Fibroblast of skin of left quadriceps (primary cell): ENCODE measurements at regions not wholly inside any gene's neighbourhood (a gene's known extent, or its start where the extent isn't known, plus 50 kb on each side); places are given as distances from the start of the nearest gene placed in this dataset.
A peak's percentile ranks its signal among the peaks of the same experiment; 100 is the strongest.
"Not testable (repeated sequence)": the region's sequence is repeated elsewhere in the genome, so short reads cannot be mapped to it uniquely, and the experiment has no call there.

Source experiments
- DNase-seq, 2 experiments: peaks; one replicate each; pipeline ENCODE4 v3.0.0-alpha.2; 2013; ENCODE audit warnings: low read depth in 2 of 2

DNA sequence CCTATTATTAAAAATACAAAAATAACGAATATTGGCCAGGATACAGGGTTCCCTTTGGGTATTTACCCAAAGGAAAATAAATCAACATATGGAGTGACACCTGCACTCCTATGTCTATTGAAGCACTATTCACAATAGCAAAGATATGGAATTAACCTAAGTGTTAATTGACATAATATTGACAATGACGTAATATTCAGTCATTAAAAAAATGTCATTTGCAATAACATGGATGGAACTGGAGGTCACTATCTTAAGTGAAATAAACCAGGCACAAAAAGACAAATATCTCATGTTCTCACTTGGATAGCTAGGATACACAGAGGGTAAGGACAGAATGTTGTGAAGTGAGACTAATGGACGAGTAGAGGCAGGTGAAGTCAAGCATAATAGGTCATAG lies 326.3 kb upstream of the PTGER4 start:
- DNase-seq, result no peak

DNA sequence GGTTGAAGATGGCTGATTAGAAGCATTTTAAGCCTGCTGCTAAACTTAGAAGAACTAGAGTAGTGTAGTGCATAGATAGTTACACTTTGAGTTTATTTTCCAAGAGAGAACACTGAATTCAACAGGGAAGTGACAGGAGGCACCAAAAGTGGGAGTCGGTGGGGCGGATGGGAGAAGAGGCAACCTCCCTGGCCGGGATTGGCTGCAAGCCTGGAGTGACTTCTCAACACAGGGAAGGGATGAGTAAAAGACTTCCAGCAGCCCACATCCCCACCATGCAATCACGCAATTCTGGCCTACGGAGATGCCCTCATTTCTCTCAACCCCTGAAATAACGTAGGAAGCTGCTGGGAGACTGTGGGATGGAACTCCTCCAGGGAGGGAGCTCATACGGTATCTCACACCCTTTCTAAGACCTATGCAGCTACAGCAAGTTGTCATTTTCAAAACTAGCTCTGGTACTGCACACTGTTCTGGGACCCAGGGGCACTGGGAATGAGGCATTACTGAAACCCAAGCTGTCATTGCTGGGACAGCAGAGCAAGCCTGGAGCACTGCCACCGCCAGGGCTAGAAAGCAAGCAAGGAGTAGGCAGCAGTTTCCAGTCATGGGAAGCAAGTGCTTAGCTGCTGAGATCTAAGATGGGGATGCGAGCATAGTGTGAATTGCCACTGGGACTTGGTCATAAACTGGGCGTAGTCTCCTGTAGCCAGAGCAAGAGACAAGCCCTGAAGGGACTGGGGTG lies 331.6 kb upstream of the PTGER4 start:
- DNase-seq, result no peak

DNA sequence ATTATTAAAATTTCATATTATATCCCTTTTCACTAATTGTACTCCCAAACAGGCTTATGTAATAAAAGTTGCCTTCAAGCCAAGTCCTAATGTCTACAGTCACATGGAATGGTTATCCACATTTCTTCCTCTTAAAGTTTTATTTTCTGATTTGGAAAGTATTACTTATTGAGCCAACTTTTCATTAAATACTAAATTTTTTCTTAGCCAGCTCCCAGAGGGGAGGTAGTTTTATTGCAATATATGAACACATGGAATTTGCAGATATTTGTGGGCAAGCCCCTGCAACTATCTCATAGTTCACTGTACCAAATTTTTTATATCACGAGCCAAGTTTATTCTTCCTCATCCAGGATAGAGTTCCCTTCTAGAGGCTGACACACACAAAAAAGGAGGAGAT lies 332.8 kb upstream of the PTGER4 start:
- no peak for DNase-seq

DNA sequence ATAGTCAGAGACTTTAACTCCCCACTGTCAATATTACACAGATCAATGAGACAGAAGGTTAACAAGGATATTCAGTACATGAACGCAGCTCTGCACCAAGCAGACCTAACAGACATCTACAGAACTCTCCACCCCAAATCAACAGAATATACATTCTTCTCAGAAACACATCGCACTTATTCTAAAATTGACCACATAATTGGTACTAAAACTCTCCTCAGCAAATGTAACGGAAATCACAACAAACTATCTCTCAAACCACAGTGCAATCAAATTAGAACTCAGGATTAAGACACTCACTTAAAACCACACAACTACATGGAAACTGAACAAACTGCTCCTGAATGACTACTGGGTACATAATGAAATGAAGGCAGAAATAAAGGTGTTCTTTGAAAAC lies 341.3 kb upstream of the PTGER4 start:
- not testable (repeated sequence) for DNase-seq

DNA sequence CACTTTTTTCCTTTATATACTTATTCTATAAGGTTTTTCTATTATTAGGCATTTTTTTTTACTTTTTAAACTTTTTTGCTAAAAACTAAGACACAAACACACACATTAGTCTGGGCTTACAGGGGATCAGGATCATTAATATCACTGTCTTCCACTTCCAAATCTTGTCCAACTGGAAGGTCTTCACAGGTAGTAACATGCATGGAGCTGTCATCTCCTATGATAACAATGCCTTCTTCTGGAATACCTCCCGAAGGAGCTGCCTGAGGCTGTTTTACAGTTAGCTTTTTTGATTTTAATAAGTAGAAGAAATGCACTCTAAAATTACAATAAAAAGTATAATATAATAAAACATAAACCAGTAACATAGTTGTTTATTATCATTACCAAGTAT lies 345.5 kb upstream of the PTGER4 start:
- no peak for DNase-seq

DNA sequence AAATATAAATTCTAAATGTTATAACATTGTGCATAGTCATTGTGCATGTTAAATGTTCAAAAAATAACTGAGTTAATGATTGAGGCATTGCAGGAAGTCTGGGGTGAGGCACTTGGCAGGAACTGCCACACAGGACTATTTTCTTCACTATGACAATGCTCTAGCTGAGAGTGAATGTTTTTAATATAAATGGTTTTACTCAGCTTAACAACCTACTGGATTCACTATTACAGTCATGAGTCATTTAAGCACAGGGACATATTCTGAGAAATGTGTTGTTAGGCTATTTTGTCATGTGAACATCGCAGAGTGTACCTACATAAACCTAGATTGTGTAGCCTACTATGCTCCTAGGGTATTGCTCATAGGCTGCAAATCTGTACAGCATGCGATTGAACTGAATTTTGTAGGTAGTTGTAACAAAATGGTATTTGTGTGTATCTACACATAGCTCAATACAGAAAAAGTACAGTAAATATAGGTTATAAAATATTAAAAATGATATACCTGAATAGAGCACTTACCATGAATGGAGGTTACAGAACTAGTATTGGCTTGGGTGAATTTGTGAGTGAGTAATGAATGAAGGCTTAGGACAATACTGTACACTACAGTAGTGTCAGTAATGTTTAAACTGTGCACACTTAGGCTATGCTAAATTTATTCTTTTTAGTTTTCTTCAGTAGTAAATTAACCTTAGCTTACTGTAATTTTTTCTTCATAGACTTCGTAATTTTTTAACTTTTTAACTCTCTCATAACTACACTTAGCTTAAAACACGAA lies 346.1 kb upstream of the PTGER4 start:
- DNase-seq, result no peak

DNA sequence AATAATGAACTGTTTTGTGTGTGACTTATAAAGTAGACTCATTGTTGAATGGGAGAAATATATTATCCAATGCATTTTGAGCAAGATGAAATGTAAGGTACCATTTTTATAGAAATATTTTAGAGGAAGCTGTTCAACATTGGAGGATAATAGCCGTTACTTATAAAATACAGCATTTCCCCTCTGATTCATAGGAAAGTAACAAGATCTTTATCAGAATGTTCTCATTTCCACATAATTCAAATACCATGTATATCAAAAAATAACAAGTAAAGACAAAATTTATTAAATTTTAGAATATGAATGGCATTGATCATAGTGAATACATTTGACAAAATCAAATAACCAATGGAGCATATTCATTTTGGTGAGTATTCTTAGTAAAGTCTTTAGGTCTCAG lies 346.7 kb upstream of the PTGER4 start:
- no peak for DNase-seq

DNA sequence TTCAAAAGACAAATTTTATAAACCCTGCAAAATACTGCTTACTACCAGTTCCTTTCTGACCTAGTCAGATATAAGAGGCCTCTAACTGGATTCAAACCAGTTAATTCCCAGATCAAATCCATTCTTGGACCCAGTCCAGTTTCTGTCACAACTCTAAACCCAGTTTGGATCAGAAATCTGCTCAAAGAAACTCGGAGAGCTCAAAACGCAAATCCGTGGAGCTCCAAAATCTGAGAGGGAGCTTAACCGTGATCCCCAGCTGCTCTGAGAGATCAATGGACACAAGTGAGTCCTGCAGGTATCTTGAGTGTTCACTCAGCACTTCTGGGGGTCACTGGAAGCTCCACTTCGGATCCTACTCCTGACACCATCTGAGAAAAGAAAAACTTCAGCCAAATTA lies 348.1 kb upstream of the PTGER4 start:
- DNase-seq, result no peak

DNA sequence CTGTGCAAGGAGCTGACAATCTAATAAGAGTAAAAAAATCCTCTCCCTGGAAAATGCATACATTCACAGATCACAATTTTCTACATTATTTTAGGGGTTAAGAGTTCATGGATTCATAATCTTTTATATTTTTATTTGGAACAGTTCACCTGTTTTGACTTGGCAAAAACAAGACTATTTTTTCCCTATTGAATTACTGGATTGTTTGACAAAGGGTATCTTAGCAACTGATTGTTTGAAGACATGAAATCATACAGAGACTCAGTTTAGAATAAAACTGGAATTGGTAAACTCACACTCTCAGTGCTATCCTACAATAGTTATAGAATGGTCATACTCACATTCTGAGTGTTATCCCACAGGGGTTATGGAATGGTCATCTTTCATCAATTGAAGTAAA lies 358.2 kb upstream of the PTGER4 start:
- no peak for DNase-seq

DNA sequence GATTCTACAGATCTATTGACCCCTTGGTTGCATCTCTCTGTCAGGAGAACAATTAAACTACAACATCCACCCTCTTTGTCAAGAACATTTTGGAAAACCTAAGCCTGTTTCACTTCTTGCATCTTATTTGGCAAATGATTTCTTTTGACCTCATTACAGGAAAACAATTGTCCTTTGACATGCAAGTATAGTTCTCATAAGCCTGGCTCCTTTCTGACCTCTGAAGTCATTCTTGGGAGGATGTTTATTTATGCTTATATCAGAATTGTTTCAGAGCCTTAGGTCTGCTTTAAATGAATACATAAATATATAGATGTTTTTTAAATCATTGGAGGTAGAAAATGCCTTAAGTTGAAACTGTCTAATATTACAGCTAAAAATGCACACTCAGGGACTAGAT lies 361.3 kb upstream of the PTGER4 start:
- DNase-seq, result no peak

DNA sequence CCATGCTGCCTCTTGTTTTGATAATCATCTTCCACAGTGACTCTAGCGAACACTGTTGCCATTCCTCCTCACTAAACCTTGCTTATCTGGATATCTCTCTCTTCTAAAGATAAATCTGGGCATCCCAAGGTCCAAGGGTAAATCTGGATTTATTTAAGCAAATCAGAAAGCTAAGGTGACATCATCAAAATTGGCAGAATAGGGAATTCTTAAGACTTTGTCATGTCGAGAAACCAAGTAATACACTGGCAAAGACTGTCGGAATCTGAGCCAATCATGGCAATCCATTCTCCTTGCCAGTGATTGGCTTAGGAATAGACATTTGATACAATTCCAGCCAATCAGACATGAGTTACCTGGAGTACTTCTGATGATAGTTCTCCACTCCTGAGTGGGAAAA lies 362.7 kb upstream of the PTGER4 start:
- no peak for DNase-seq

DNA sequence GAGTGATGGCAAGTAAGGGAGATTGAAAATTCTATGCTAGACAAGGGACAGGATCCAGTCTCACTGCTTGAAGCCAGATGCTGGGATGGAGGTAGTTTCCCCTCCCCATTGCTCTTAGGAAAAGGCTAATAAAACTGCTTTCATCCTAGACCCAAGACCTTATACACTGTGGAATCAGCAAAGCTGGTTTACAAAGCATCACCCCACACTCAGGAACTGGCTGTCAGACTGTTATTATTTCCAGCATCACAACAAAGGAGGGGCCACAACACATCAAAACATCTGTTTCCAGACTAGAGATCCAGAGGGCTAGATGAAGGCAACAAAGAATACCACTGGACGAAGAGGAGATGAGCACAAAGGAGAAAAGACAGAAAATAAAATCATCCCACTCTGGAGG lies 364.6 kb upstream of the PTGER4 start:
- DNase-seq, result no peak

DNA sequence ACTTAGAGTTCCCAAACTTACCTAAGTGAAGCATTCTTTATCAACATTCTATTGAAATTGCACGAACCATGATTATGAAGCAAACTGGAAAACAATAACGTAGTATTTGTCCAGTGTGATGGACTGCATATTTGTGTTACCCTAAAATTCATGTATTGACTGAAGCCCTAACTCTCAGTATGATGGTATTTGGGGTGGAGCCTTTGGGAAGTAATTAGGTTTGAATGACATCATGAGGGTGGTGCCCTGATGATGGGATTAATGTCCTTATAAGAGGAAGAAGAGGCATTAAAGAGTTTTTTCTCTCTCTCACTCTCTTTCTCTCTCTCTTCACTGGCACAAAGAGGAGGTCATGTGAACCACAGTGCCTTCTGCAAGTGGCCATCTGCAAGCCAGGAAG lies 365.4 kb upstream of the PTGER4 start:
- no peak for DNase-seq

DNA sequence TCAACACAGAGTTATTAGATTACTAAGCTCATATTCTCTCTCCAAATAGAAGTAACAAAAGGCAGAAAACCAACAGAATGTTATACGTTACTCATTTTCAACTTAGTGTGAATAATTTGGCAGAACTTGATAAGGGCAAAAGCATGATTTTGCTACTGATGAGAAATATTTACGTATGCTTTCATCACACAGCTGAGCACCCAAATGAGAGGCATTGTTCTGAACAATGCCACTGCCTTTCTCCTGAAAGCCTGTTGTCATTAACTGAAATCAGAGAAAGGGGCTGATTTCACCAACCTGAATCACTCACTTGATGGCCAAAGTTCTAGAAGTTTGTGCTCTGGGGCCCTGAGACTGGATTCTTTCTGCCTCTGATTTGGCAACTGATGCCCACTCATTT lies 367.5 kb upstream of the PTGER4 start:
- no peak for DNase-seq

DNA sequence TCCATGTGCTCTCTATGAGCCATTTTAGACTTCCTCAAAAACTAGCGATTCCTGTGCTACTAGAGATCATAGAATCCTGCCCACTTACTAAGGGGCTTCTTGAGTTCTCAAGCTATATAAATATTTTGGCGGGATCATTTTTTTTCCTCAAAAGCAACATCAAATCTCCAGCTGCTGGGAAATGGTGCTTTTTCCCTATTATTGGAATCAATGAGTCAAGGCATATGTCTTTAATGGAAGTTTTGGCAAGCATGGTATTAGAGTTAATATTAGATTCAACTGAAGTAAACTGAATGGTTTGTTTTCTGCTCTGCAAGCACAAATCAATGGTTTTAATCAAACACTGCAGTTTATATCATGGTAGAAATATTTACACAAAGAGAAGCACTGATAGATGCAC lies 369.9 kb upstream of the PTGER4 start:
- no peak for DNase-seq

DNA sequence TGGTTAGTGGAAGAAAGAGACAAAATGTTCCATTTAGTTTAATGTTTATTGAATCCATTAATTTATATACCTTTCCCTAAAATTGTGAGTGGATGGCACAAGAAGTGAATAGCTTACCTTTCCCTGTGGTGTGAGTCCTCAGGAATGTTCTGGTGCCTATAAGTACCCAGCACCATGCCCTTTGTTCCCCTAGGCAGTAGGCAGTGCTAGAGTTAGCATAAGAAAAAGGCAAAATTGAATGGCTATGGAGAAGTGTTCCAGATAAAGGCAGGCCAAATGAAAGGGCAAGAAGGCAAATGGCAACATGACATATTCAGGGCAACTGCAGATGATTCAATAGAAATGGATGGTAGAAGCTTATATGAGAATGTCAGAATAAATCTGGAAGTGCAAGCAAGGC lies 370.8 kb upstream of the PTGER4 start:
- DNase-seq, result no peak

DNA sequence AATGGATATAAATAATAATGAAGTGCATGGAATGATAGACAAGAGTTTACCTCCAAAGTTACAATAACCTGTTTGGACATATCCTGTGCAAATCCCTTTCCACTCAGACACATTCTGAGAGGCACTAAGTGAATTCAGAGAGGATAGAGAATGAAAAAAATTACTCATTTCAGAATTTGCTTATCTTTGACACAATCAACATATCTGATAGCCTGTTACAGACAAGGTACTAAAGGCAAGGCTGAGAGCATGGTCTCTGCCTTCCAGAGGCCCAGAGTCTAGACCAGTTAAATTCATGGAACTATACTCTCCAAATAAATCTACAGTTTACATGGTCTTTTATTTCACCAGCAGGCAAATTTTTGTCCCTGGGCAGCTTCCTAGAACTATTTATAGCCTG lies 371.8 kb upstream of the PTGER4 start:
- DNase-seq, result no peak

DNA sequence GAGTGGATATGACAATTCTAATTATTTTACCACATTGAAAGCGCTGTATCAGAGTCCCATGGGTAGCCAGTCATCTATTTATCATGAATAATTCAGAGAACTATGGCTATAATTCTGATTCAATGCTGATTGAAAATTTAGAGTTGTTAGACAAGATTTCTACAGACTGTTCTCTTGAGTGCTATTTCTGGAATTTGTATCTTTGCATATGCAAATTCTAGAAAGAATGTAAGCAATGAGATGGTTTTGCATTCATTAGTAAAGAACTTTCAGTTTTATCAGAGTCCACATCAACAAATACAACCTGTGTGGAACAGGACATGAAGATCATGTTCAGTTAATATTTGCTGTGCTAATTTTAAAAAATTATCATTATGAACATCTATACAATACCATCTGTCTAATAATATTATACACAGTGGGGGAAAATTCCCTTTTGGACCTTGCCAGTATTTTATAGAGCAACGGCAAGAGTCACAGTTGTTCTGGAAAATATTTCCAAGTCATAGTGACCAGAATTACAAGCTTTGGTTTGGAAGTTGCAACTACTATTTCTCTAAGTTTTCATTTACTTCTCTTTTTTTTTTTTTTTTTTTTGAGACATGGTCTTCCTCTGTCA lies 372.7 kb upstream of the PTGER4 start:
- DNase-seq, result no peak

DNA sequence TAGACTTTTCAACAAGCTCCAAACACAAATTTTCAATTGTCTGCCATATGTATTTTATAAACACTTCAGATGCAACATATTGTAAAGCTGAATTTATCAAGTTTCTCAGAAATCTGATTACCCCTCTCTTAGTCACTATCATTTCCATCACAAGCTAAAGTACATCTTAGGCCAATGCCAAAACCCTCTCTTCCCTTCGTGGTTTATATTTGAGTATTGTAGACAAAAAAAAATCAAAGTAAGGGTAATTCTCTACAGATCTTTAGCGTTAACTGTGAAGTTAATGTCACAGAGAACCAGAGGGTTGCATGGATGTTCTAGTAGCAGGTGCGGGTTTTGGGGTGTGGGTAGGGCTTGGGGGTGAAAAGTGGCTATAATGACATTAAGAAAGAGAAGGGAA lies 387.7 kb upstream of the PTGER4 start:
- no peak for DNase-seq

DNA sequence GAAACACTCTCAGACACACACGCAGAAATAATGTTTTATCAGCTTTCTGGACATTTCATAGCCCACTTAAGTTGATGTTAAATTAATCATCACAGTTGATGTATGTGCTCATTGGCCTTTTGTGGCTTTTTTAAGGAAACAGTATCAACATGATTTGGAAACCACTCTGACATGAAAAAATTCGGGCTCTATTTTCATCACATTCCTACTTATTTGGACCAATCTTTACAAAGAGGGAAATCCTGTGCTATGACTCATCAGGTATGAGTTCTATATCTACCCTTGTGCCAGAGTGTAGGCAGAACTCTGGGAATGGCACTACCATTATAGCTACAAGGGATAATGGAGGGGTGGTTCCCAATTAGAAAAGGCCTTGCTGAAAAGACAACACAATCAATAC lies 388.4 kb upstream of the PTGER4 start:
- peak; percentile 14 to 17 for DNase-seq

DNA sequence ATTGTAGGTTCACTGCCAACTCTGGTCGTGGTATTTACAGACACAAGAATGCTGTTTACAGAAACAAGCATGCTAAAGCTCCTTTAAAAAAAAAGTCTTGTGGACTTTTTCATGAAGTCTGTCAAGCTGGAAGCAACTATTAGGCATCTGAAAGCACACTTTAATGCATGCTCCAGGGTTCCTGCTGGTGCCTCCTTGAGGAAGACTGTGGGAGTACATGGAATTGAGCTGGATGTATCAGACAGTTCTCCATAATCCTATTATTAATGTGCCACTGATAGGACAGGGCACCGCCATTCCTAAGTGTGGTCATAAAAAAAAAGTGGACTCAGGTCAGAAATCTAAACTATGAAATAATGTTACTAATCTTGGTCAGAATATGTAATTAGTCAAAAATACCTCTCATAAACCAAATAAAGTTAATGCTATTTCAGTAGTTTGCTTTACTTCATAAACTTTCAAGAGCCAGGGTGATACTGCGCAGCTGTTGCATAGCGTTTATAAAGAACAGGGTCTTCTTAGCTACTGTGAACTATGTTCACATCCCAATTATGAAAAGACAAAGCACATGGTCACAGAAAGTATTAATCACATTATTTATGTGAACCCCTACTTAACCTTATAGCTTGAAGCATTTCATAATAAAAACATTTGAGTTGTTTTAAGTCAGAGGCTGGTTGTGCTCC lies 390.8 kb upstream of the PTGER4 start:
- no peak for DNase-seq

DNA sequence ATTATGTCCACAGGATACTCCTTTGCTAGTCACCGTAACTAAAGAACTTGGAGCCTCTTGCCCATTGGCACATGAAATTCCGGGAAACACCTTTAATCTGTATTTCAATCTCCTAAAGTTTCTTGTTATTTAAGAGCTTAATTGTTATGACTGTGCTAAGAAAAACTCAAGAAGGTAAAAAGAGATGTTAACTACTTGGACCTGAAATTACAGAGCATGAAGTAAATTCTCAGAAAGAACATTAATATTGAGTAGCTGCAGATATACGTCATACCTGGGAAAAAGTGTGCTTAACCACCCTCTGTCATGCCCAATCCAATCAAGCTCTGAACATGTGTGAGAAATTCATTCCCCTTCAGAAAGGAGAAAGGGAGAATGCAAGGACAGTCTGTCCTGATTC lies 394.9 kb upstream of the PTGER4 start:
- DNase-seq, result no peak

DNA sequence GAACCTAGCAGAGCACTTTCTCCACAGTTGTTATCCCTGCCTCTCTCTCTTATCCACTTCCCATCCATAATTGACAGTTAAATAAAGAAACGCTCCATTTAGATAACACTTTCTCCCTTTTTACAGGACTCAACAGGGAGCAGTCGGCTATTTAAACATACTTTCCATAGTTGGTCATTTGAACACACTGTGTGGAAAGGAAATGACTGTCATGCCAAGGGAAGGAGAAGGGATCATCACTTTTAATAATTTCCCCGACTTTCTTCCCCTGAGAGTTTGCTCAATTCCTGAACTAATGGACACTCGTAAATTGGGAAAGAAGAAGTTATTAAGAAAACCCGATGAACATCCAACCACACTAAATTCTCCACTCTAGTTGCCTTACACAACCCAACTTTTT lies 400.8 kb upstream of the PTGER4 start:
- DNase-seq, result no peak
